Ectodermal cell (in vitro differentiated cells): ENCODE measurements at regions not wholly inside any gene's neighbourhood (a gene's known extent, or its start where the extent isn't known, plus 50 kb on each side); places are given as distances from the start of the nearest gene placed in this dataset.
"Not testable (repeated sequence)": the region's sequence is repeated elsewhere in the genome, so short reads cannot be mapped to it uniquely, and the experiment has no call there.

Source experiments
- H3K27ac ChIP-seq: 2 replicates; pipeline ENCODE4 v1.7.0; 2013; ENCODE audit warnings: mild to moderate bottlenecking, low read depth, low read length; ENCODE audit not compliant: insufficient read depth, poor library complexity, severe bottlenecking
- H3K27me3 ChIP-seq: 2 replicates; pipeline ENCODE4 v1.7.0; 2013; ENCODE audit warnings: mild to moderate bottlenecking, low read length; ENCODE audit not compliant: insufficient read depth, control insufficient read depth, poor library complexity, severe bottlenecking
- H3K36me3 ChIP-seq: one replicate; pipeline ENCODE4 v1.7.0; 2013; ENCODE audit warnings: low read length; ENCODE audit not compliant: control insufficient read depth, insufficient read depth
- H3K4me1 ChIP-seq: one replicate; pipeline ENCODE4 v1.7.0; 2013; ENCODE audit warnings: low read length; ENCODE audit not compliant: control insufficient read depth, insufficient read depth
- H3K4me3 ChIP-seq: 2 replicates; pipeline ENCODE4 v1.7.0; 2013; ENCODE audit warnings: low read depth, low read length, control low read depth; ENCODE audit not compliant: insufficient read depth
- H3K9me3 ChIP-seq: 2 replicates; pipeline ENCODE4 v1.7.0; 2013; ENCODE audit warnings: mild to moderate bottlenecking, low read length, moderate library complexity; ENCODE audit not compliant: control insufficient read depth
- WGBS, 2 experiments: methylation state at CpG; one replicate each; pipeline ENCODE4 v1.1.7; 2013; ENCODE audit warnings: missing lambda C conversion rate in 2 of 2; 5-methylcytosine and 5-hydroxymethylcytosine counted together

- H3K4me3 ChIP-seq, result no peak overlapping the region
- peaks cover 35% of the 10 kb centered on the region for H3K9me3 ChIP-seq
- H3K27me3 ChIP-seq, result no peaks in the 10 kb centered on the region
- H3K4me1 ChIP-seq, result no peaks in the 10 kb centered on the region
- WGBS, 2 experiments, result 83 to 84% methylated on average over 15 of the region's 15 CpGs
- no peaks in the 10 kb centered on the region for H3K36me3 ChIP-seq
- no peak overlapping the region for H3K27ac ChIP-seq
Measured at GRCh38 chr2:89797320-89798038, 1106.0 kb downstream of the RPIA start.

- H3K9me3 ChIP-seq, result peaks cover 38% of the 10 kb centered on the region
- 81 to 83% methylated on average over 18 of the region's 18 CpGs for WGBS, 2 experiments
- H3K27ac ChIP-seq, H3K4me3 ChIP-seq, H3K36me3 ChIP-seq, H3K4me1 ChIP-seq, H3K27me3 ChIP-seq: not testable (repeated sequence)
Measured at GRCh38 chr2:89801207-89801606, 1109.7 kb downstream of the RPIA start.

- peaks cover 22% of the 10 kb centered on the region for H3K9me3 ChIP-seq
- H3K4me1 ChIP-seq, H3K36me3 ChIP-seq, H3K4me3 ChIP-seq, H3K27me3 ChIP-seq, H3K27ac ChIP-seq: not testable (repeated sequence)
- WGBS, 2 experiments, result 82 to 84% methylated on average over 14 of the region's 14 CpGs
Measured at GRCh38 chr2:89806363-89806762, 1114.9 kb downstream of the RPIA start.

- 76 to 77% methylated on average over 11 of the region's 11 CpGs for WGBS, 2 experiments
- peaks cover 39% of the 10 kb centered on the region for H3K9me3 ChIP-seq
- no peak overlapping the region for H3K27ac ChIP-seq
- no peak overlapping the region for H3K4me3 ChIP-seq
- H3K27me3 ChIP-seq, result no peaks in the 10 kb centered on the region
- no peaks in the 10 kb centered on the region for H3K4me1 ChIP-seq
- no peaks in the 10 kb centered on the region for H3K36me3 ChIP-seq
Measured at GRCh38 chr2:89811295-89811694, 1119.8 kb downstream of the RPIA start.

- H3K4me3 ChIP-seq, H3K27me3 ChIP-seq, H3K4me1 ChIP-seq, H3K27ac ChIP-seq, H3K36me3 ChIP-seq: not testable (repeated sequence)
- 79 to 80% methylated on average over 14 of the region's 14 CpGs for WGBS, 2 experiments
- H3K9me3 ChIP-seq, result peaks cover 36% of the 10 kb centered on the region
Measured at GRCh38 chr2:89811910-89812309, 1120.4 kb downstream of the RPIA start.

GRCh38 chr2:89814359-89814758, 1122.9 kb downstream of the RPIA start:
- H3K27ac ChIP-seq, H3K27me3 ChIP-seq, H3K4me1 ChIP-seq, H3K36me3 ChIP-seq, H3K4me3 ChIP-seq: not testable (repeated sequence)
- peaks cover 39% of the 10 kb centered on the region for H3K9me3 ChIP-seq
- 85 to 86% methylated on average over 16 of the region's 16 CpGs for WGBS, 2 experiments

- Histone ChIP-seq H3K9me3 (peaks cover 50% of the 10 kb centered on the region), H3K36me3 (no peaks in the 10 kb centered on the region), H3K27ac (no peak overlapping the region), H3K4me3 (no peak overlapping the region), H3K4me1 (no peaks in the 10 kb centered on the region), H3K27me3 (no peaks in the 10 kb centered on the region)
- WGBS, 2 experiments, result 79 to 83% methylated on average over 12 of the region's 12 CpGs
Measured at GRCh38 chr2:89818873-89819272, 1127.4 kb downstream of the RPIA start.

- H3K4me1 ChIP-seq, result no peaks in the 10 kb centered on the region
- peaks cover 45% of the 10 kb centered on the region for H3K9me3 ChIP-seq
- no peak overlapping the region for H3K4me3 ChIP-seq
- no peaks in the 10 kb centered on the region for H3K27me3 ChIP-seq
- no peak overlapping the region for H3K27ac ChIP-seq
- H3K36me3 ChIP-seq, result no peaks in the 10 kb centered on the region
- WGBS, 2 experiments, result 85% methylated on average over 2 of the region's 2 CpGs
Measured at GRCh38 chr2:89819809-89820208, 1128.3 kb downstream of the RPIA start.

- H3K27ac ChIP-seq, result no peak overlapping the region
- no peaks in the 10 kb centered on the region for H3K27me3 ChIP-seq
- no peaks in the 10 kb centered on the region for H3K36me3 ChIP-seq
- WGBS, 2 experiments, result 72 to 73% methylated on average over 9 of the region's 9 CpGs
- H3K4me1 ChIP-seq, result no peaks in the 10 kb centered on the region
- no peak overlapping the region for H3K4me3 ChIP-seq
- peaks cover 42% of the 10 kb centered on the region for H3K9me3 ChIP-seq
Measured at GRCh38 chr2:89820248-89820647, 1128.8 kb downstream of the RPIA start.

GRCh38 chr2:89821455-89821945, 1130.0 kb downstream of the RPIA start:
- H3K27ac ChIP-seq, result no peak overlapping the region
- peaks cover 42% of the 10 kb centered on the region for H3K9me3 ChIP-seq
- no peaks in the 10 kb centered on the region for H3K27me3 ChIP-seq
- H3K4me1 ChIP-seq, result no peaks in the 10 kb centered on the region
- H3K4me3 ChIP-seq, result no peak overlapping the region
- no peaks in the 10 kb centered on the region for H3K36me3 ChIP-seq
- WGBS, 2 experiments, result 70 to 73% methylated on average over 8 of the region's 8 CpGs
